ENCODE measurements at regions not wholly inside any gene's neighbourhood (a gene's known extent, or its start where the extent isn't known, plus 50 kb on each side); places are given as distances from the start of the nearest gene placed in this dataset.
"Not testable (repeated sequence)": the region's sequence is repeated elsewhere in the genome, so short reads cannot be mapped to it uniquely, and the experiment has no call there.

DNA sequence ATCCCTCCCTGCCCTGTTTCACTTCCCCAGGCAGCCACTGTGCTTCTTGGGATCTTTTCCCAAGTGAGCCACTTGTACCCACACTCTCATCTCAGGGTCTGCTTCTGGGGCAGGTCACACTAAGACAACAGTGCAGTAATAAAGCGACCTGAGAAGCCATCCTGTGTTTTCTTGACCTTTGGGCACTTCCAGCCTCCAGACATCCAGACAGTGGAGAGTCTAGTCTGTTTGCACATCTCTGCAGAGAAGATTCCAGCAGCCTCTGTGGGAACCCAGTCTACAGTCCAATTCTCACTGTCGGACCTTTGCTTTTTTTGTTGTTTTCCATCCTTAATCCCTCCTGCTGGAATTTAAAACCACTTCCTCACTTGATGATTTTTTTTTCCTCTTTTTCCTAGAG lies 50.3 kb upstream of the ATP6AP2 start:
- no peak for DNase-seq (ENCODE audit: low read depth in 1 of 2, low spot score in 1 of 2)
- TF ChIP-seq REST (IDR thresholded peaks at IDR 0.05; ENCODE audit: insufficient replicate concordance, low read depth) (no peak), GABPA (IDR thresholded peaks at IDR 0.05; ENCODE audit: low read depth) (no peak), POLR2AphosphoS5 (IDR thresholded peaks at IDR 0.05; ENCODE audit: low read depth) (no peak), SPI1 (IDR thresholded peaks at IDR 0.05; ENCODE audit: borderline replicate concordance, low read depth) (no peak)
- TF ChIP-seq, protein P1, sequence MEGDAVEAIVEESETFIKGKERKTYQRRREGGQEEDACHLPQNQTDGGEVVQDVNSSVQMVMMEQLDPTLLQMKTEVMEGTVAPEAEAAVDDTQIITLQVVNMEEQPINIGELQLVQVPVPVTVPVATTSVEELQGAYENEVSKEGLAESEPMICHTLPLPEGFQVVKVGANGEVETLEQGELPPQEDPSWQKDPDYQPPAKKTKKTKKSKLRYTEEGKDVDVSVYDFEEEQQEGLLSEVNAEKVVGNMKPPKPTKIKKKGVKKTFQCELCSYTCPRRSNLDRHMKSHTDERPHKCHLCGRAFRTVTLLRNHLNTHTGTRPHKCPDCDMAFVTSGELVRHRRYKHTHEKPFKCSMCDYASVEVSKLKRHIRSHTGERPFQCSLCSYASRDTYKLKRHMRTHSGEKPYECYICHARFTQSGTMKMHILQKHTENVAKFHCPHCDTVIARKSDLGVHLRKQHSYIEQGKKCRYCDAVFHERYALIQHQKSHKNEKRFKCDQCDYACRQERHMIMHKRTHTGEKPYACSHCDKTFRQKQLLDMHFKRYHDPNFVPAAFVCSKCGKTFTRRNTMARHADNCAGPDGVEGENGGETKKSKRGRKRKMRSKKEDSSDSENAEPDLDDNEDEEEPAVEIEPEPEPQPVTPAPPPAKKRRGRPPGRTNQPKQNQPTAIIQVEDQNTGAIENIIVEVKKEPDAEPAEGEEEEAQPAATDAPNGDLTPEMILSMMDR (IDR thresholded peaks at IDR 0.05; ENCODE audit: insufficient read depth, low read length) = no peak
- Histone ChIP-seq H3K27ac (replicated peaks) (no peak overlapping the region), H3K4me3 (replicated peaks; ENCODE audit: insufficient read depth, low read length) (no peak overlapping the region), H3K27me3 (ENCODE audit: insufficient read depth, poor library complexity, severe bottlenecking) (no peaks in the 10 kb centered on the region)

DNA sequence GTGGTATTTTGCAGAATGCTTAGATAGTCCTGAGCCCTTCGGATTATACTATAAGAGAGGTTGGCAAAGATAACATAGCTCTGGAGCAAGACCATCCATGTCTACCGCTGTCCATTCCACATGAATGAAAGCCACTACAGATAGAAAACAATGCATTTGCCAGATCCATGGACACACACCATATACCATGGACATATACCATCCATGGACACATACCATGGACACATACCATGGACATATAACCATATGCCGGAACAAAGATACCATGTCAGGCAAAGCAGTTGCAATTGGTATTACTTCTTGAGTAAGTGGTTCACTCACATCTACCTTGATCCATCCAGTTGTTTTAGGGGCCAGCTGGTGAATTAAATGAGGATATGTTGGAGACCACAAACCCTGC lies 53.2 kb upstream of the ATP6AP2 start:
- H3K27ac ChIP-seq (replicated peaks) = no peak overlapping the region
- no peak for DNase-seq (ENCODE audit: low read depth in 1 of 2, low spot score in 1 of 2)
- TF ChIP-seq REST (IDR thresholded peaks at IDR 0.05; ENCODE audit: insufficient replicate concordance, low read depth) = no peak
- TF ChIP-seq, protein P1 (IDR thresholded peaks at IDR 0.05; ENCODE audit: insufficient read depth, low read length) = no peak
- no peak for TF ChIP-seq GABPA (IDR thresholded peaks at IDR 0.05; ENCODE audit: low read depth)
- no peak for TF ChIP-seq POLR2AphosphoS5 (IDR thresholded peaks at IDR 0.05; ENCODE audit: low read depth)
- TF ChIP-seq SPI1 (IDR thresholded peaks at IDR 0.05; ENCODE audit: borderline replicate concordance, low read depth) = no peak
- no peaks in the 10 kb centered on the region for H3K27me3 ChIP-seq (ENCODE audit: insufficient read depth, poor library complexity, severe bottlenecking)
- H3K4me3 ChIP-seq (replicated peaks; ENCODE audit: insufficient read depth, low read length) = no peak overlapping the region

GRCh38 chrX:40526412-40526811 lies 54.4 kb upstream of the ATP6AP2 start:
- TF ChIP-seq POLR2AphosphoS5 (IDR thresholded peaks at IDR 0.05; ENCODE audit: low read depth) = no peak
- no peak for TF ChIP-seq SPI1 (IDR thresholded peaks at IDR 0.05; ENCODE audit: borderline replicate concordance, low read depth)
- no peak for TF ChIP-seq REST (IDR thresholded peaks at IDR 0.05; ENCODE audit: insufficient replicate concordance, low read depth)
- Histone ChIP-seq H3K4me3 (replicated peaks; ENCODE audit: insufficient read depth, low read length) (no peak overlapping the region), H3K27me3 (ENCODE audit: insufficient read depth, poor library complexity, severe bottlenecking) (no peaks in the 10 kb centered on the region), H3K27ac (replicated peaks) (no peak overlapping the region)
- DNase-seq (ENCODE audit: low read depth in 1 of 2, low spot score in 1 of 2) = no peak

DNA sequence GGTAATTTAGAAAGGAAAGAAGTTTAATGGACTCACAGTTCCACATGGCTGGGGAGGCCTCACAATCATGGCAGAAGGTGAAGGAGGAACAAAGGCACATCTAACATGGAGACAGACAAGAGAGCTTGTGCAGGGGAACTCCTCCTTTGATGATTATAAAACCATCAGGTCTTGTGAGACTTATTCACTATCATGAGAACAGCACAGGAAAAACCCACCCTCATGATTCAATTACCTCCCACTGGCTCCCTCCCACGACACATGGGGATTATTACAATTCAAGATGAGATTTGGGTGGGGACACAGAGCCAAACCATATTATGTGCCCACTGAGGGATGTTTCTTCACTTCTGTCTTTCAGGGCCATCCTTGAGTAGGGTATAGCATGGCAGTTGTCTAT lies 54.9 kb upstream of the ATP6AP2 start:
- H3K27ac ChIP-seq (replicated peaks); H3K4me3 ChIP-seq (replicated peaks; ENCODE audit: insufficient read depth, low read length); DNase-seq (ENCODE audit: low read depth in 1 of 2, low spot score in 1 of 2); H3K27me3 ChIP-seq (ENCODE audit: insufficient read depth, poor library complexity, severe bottlenecking): not testable (repeated sequence)
